Stimulated activated CD8-positive, alpha-beta memory T cell treated with anti-CD3 and anti-CD28 coated beads, Interleukin-7, amount 100 ng/mL, for 48 hours (primary cell): ENCODE measurements at regions not wholly inside any gene's neighbourhood (a gene's known extent, or its start where the extent isn't known, plus 50 kb on each side); places are given as distances from the start of the nearest gene placed in this dataset.

Source experiments
- DNase-seq, 2 donors: peaks; one replicate each; pipeline ENCODE4 v3.0.0-alpha.2; 2020; ENCODE audit warnings: low read depth in 1 of 2; ENCODE audit errors: extremely low read depth in 1 of 2

DNA sequence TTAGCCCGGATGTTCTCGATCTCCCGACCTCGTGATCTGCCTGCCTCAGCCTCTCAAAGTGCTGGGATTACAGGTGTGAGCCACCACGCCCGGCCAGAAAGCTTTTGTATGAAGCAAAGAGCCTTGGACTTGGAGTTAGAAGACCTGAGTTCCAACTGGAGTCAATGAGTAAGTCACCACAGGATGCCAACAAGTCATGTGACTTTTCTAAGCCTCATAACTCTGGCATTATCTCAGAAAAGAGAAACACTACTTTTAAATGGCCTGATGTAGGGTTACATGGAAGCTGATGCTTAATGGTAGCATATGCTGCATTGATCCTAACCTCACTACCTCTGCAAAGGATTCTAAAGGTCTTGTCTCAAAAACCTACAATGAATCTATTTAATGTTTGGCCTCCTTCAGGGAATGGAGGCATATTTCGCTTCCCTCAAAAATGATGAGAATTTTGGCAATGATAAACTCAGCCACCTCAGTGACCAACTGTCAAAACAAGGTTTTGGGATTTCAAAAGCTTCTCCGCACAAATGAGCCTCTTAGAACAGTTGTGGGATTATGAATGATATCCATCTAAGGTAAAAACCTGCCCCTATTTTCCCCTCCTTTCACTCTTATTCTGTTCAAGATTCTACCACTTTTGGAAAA is 236.8 kb downstream of the ACTL7B start:
- no peak for DNase-seq

- no peak for DNase-seq
These were observed 238.1 kb downstream of the ACTL7B start for GRCh38 chr9:108617676-108618075.

DNA sequence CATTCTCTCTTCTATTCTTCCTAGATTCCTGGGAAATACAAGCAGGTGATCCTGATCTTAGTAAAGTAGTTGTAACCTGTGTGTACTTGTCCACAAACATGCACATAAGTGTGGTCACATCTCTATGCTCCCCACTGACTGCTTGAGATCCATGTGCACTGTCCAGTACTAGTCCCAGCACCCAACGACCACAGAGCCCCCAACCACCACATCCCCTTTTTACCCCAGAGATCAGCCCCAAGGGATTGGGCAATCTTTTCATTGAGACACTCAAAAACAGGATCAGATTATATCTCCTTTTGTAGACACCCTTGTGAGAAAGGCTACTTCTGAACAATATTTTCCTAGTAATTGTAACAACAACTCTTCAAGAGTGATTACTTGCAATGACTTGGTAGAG is 240.6 kb downstream of the ACTL7B start:
- DNase-seq: no peak

GRCh38 chr9:108612513-108612912 is 243.3 kb downstream of the ACTL7B start:
- no peak for DNase-seq

- DNase-seq: no peak
These were observed 245.9 kb downstream of the ACTL7B start for GRCh38 chr9:108609897-108610253.

- no peak for DNase-seq
These were observed 246.4 kb downstream of the ACTL7B start for GRCh38 chr9:108609227-108609896.

- DNase-seq: no peak
These were observed 248.2 kb downstream of the ACTL7B start for GRCh38 chr9:108607607-108608006.

- no peak for DNase-seq
These were observed 249.4 kb downstream of the ACTL7B start for GRCh38 chr9:108606401-108606800.

- DNase-seq: no peak
These were observed 252.6 kb downstream of the ACTL7B start for GRCh38 chr9:108603141-108603540.

DNA sequence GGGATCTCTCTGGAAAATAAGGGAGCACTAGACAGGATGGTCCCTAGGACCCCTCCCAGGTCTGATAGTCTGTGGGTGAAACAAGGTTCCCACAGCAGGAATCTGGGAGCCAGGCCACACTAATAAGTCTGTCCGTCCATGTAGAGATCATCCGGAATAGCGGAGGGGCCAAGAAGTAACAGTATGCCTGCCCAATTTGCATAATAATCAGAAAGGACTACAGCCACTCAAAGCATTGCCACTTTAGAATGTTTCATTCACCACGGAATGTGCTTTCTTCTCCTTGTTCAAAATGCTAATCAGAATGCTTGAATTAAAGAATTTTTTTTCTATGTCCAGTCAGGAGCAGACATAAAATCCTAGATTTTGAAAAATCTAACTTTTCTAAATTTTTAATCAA is 254.9 kb downstream of the ACTL7B start:
- no peak for DNase-seq

- DNase-seq: no peak
These were observed 256.2 kb downstream of the ACTL7B start for GRCh38 chr9:108599571-108599970.

GRCh38 chr9:108591121-108591520 is 264.7 kb downstream of the ACTL7B start:
- no peak for DNase-seq

DNA sequence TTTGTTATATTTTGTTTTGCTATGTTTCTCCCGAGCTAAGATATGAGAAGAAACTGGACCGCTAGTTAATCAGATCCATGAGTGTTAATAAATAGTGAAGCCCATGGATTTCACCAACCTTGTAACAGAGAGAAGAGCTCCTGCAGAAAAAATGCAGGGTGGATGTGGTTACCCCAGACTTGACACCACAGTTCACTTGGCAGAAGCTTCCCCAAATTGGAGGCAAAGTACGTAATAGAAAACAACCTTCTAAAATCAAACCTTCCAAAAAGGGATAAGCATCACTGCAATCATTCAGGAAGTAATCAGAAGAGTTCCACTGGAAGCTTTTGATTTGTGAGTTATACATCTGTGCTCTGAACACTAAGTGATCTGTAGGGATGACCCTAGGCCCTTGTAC is 267.5 kb downstream of the ACTL7B start:
- DNase-seq: no peak

GRCh38 chr9:108586471-108587139 is 269.2 kb downstream of the ACTL7B start:
- DNase-seq: no peak

GRCh38 chr9:108584860-108585259 is 270.9 kb downstream of the ACTL7B start:
- no peak for DNase-seq

- no peak for DNase-seq
These were observed 273.1 kb downstream of the ACTL7B start for GRCh38 chr9:108582726-108583125.

DNA sequence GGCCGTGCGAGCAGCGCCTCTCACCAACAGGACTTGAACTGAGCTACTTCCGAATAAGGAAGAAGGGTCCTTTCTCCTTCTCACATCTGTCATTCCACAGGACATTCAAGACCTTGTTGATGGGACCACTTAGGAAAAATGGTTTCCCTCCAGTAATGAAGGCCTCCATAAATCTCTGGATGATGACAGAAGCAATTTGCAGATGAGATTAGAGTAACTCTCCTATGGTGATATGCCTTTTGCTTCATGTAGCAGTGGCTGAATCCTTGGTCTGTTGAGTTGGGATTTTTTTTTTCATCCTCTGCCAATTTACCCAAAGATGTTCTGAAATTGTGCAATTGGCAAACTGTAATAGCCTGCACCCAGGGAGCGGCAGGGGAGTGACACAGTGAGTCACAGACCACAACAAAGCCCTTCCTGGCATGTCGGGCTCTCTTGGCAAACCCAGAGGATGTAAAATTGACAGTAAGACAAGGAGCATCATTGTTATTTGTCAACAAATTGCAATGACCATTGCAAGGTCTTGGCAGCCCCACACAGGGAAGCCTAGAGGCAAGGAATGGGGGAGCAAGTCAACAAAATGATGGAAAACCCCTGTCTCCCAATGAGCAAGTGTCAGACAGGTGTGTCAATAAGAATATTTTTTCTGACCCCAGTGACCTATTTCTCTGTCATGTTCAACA is 275.9 kb downstream of the ACTL7B start:
- no peak for DNase-seq

- no peak for DNase-seq
These were observed 280.5 kb downstream of the ACTL7B start for GRCh38 chr9:108575276-108575675.

DNA sequence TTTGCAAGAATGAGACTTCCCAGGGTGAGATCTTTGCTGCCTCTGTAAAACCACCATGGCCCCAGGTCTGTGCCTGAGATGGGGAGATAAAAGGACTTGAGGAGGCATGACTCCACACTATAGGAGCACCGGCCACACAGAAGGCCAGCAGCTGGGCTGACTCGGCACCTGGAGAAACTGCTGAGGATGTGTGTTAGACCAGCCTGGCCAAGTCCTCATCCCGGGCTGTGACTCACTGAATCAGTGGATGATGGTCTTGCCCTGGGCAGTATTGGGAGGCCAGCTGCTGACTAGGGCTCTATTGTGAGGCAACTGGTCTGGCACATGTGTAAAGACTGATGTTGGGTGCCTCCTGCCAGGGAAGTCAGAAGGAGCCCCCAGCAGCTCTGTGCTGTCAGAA is 286.2 kb downstream of the ACTL7B start:
- DNase-seq: no peak

DNA sequence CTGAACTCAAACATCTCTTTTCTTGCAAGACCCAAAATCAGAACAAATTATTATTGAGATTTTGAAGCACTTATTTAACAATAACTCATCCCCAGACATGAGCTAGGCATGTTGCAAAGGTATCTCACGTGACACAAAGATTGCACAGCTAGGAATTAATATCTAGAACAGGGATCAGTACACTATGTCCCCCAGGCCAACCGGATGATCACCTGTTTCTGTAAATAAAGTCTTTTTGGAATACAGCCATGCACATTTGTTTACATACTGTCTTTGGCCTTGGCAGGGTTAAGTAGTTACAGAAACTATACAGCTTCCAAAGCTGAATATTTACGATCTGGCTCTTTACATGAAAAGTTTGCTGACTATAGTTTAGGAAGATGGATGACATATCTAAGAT is 287.7 kb downstream of the ACTL7B start:
- DNase-seq: no peak

- DNase-seq: no peak
These were observed 288.2 kb downstream of the ACTL7B start for GRCh38 chr9:108567571-108567970.
